Large intestine (tissue), 3 donors: ENCODE measurements at regions not wholly inside any gene's neighbourhood (a gene's known extent, or its start where the extent isn't known, plus 50 kb on each side); places are given as distances from the start of the nearest gene placed in this dataset.
"Not testable (repeated sequence)": the region's sequence is repeated elsewhere in the genome, so short reads cannot be mapped to it uniquely, and the experiment has no call there.

Experiments
- DNase-seq, 2 donors: peaks; one replicate each; pipeline versions ENCODE4 v3.0.0 to v3.0.0-alpha.2; 2013
- H3K27ac ChIP-seq: one replicate; pipeline ENCODE4 v1.5.1; 2013; ENCODE audit warnings: low read length
- H3K27me3 ChIP-seq: 2 replicates; pipeline ENCODE4 v1.6.1; 2013; ENCODE audit warnings: low read length; ENCODE audit not compliant: control insufficient read depth, insufficient read depth
- H3K36me3 ChIP-seq: 2 replicates; pipeline ENCODE4 v1.6.1; 2013; ENCODE audit warnings: low read length; ENCODE audit not compliant: control insufficient read depth, insufficient read depth
- H3K4me1 ChIP-seq: one replicate; pipeline ENCODE4 v1.6.1; 2013; ENCODE audit warnings: low read length; ENCODE audit not compliant: control insufficient read depth, insufficient read depth
- H3K4me3 ChIP-seq: one replicate; pipeline ENCODE4 v1.5.1; 2013; ENCODE audit warnings: low read length
- H3K9me3 ChIP-seq: one replicate; pipeline ENCODE4 v1.6.1; 2013; ENCODE audit warnings: mild to moderate bottlenecking, low read depth, low read length, moderate library complexity; ENCODE audit not compliant: control insufficient read depth
- WGBS: methylation state at CpG from one replicate; pipeline ENCODE4 v1.1.5; 2013; ENCODE audit warnings: low lambda C conversion rate; ENCODE audit not compliant: insufficient coverage; 5-methylcytosine and 5-hydroxymethylcytosine counted together

DNA sequence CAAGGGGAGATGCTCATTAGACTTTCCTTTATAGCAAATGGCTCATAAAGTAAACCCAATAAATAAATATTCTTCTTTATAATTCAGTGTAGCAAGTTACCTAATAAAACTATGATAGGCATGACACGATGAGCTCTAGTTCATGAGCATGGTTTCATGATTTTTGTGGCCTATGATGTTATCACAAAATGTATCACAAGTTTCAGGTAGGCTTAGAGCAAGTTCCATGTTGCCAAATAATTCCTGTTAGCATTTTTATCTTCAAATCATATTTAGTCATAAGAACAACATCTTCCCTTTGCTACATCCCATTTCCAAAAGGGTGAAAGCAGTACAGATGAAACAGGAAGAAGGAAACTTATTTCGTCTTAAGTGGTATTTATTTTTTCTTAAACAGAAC is 200.2 kb downstream of the ENC1 start:
- Histone ChIP-seq H3K4me1 (peaks cover 5% of the 10 kb centered on the region), H3K27me3 (no peaks in the 10 kb centered on the region), H3K36me3 (no peaks in the 10 kb centered on the region), H3K9me3 (no peaks in the 10 kb centered on the region), H3K27ac (no peak overlapping the region), H3K4me3 (no peak overlapping the region)
- 100% methylated on average over 1 of the region's 2 CpGs for WGBS
- DNase-seq, result no peak

DNA sequence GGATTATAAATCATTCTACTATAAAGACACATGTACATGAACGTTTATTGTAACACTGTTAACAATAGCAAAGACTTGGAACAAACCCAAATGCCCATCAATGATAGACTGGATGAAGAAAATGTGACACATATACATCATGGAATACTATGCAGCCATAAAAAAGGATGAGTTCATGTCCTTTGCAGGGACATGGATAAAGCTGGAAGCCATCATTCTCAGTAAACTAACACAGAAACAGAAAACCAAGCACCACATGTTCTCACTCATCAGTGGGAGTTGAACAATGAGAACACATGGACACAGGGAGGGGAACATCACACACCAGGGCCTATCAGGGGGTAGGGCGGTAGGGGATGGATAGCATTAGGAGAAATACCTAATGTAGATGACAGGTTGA is 202.7 kb downstream of the ENC1 start:
- H3K4me1 ChIP-seq, H3K27me3 ChIP-seq, H3K4me3 ChIP-seq, H3K27ac ChIP-seq, H3K9me3 ChIP-seq, DNase-seq, H3K36me3 ChIP-seq: not testable (repeated sequence)
- no CpG with 5 or more reads among the region's 2 CpGs for WGBS

DNA sequence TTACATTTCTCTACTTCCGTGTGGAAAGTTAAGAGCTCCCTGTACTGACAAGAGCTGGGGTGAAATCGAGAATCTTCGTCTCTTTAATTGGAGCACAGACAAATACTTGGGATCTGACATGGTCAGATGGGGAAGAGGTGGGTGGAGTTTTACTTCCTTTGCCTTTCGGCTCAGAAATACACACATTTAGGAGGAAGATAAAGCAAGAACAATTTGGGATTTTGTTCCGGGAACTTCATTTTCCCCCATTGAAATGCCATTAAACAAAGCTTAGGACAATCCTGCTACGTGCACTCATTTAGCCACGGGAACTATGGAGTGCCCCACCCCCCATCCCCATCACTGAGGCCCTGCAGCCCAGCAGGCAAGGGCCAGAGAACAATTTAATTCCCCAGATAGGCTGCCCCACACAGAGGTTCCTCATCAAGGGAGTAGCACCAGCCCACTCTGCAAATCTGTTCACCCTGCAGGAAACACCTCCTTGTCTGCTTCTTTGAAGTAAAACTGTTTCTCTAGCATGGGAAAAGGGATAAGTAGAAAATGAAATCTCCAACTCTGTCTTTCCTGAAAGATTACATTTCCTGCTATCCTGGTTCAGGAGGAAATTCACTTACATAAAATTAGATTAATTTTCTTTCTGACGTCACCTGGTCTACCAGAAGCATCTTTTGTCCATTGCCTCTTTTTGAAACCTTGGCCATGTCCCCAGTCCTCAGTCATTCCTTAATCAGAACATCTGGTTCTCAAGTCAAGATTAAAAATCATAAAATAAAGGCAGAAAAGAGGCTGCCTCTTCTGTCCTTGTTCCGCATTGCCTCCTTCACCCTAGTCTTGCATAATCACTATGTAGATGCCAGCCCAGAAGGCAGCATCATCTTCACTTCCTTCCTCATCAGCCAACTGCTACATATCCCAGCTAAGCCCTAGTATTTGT is 206.4 kb downstream of the ENC1 start:
- H3K4me3 ChIP-seq, result no peak overlapping the region
- WGBS, result 63% methylated on average over 3 of the region's 9 CpGs
- H3K9me3 ChIP-seq, result no peaks in the 10 kb centered on the region
- H3K27me3 ChIP-seq, result no peaks in the 10 kb centered on the region
- no peaks in the 10 kb centered on the region for H3K36me3 ChIP-seq
- H3K27ac ChIP-seq, result no peak overlapping the region
- no peaks in the 10 kb centered on the region for H3K4me1 ChIP-seq
- no peak for DNase-seq

DNA sequence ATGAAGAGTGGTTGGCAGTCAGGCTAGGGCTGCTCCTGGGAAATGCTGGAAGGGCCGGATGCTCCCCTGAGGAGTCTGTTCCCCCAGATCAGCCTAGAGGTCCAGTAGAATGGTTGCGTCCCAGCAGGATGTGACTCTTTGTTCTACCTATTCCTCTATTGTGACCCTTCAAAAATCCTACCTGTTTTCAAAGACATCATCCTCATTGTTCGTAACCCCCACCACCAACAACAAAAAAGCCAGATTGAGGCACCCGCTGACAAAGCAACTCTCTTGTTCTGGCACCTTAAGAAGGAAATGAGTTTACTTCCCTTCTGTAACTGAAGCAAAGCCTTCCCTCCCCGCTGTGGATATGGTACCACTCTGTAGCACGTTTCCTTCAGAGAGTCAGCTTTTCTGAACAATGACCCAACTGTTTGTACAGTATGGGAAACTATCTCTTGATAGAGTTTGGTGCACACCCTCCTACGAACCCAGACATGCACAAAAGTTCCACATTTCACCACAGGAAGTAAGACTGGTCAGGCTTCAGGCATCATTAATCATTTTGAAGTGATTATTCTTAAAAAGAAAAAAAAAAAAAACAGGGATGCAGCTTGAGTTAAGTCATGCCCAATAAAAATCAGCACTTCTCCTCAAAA is 207.2 kb downstream of the ENC1 start:
- DNase-seq, result no peak
- H3K4me1 ChIP-seq, result no peaks in the 10 kb centered on the region
- H3K4me3 ChIP-seq, result no peak overlapping the region
- no peaks in the 10 kb centered on the region for H3K27me3 ChIP-seq
- H3K27ac ChIP-seq, result no peak overlapping the region
- WGBS, result no CpG with 5 or more reads among the region's 7 CpGs
- H3K9me3 ChIP-seq, result no peaks in the 10 kb centered on the region
- no peaks in the 10 kb centered on the region for H3K36me3 ChIP-seq

DNA sequence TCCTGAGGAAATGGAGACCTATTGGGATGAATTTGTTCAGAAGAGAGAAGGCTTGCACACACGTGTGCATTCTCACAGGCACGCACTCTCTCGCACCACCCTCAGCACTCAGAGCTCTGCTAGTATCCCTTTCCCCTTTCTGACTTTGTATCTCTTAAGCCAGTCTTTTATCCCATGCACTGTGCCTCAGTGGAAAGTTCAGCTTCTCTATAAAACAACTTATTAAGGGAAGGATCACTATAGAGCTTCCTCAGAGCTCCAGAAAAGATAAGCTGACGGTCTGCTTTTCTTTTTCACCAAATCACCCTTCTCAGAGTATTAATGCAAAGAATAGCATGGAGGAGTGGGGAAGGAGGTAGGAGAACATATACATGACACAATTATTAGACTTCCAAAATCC is 207.8 kb downstream of the ENC1 start:
- no peaks in the 10 kb centered on the region for H3K36me3 ChIP-seq
- H3K27ac ChIP-seq, result no peak overlapping the region
- no peak for DNase-seq
- WGBS, result 100% methylated on average over 1 of the region's 4 CpGs
- H3K9me3 ChIP-seq, result no peaks in the 10 kb centered on the region
- no peaks in the 10 kb centered on the region for H3K4me1 ChIP-seq
- H3K27me3 ChIP-seq, result no peaks in the 10 kb centered on the region
- H3K4me3 ChIP-seq, result no peak overlapping the region

DNA sequence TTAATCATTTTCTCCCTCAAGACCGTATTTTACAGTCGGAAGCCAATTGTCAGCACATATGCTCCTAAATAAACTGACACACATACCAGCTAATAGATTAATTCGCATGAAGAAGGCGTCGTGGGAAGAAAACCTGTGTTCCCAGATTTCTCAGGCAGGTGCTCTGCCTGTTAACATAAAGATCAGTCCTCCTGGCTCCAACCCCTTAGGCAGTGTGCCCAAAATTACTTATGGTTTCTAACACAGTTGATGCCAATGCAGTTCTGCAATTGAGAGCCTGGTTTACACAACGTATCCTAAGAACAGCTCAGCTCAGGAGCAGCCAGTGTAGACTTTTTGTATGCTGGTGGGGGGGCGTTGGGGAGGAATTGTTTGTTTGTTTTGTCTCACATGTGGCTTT is 208.3 kb downstream of the ENC1 start:
- Histone ChIP-seq H3K27me3 (no peaks in the 10 kb centered on the region), H3K4me3 (no peak overlapping the region), H3K27ac (no peak overlapping the region), H3K36me3 (no peaks in the 10 kb centered on the region), H3K4me1 (no peaks in the 10 kb centered on the region), H3K9me3 (no peaks in the 10 kb centered on the region)
- no peak for DNase-seq
- WGBS, result no CpG with 5 or more reads among the region's 7 CpGs

DNA sequence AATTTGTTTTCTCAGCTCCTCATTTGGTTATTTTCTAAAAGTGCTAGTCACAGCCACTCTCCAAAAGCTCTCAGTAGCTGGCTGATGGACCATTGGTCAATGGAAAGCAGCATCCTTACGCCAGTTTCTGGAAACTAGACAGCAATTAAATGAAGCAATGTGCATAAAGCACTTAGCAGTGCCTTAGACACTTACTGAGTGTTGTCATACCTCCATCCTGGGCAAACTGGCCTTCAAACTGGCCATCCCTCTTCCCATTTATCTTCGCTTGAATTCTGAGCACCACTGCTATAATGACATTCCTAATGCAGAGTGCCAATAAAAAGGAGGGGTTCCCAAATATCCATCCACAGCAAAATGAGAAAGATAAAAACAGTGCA is 209.2 kb downstream of the ENC1 start:
- no CpG with 5 or more reads among the region's 2 CpGs for WGBS
- Histone ChIP-seq H3K27me3 (no peaks in the 10 kb centered on the region), H3K9me3 (no peaks in the 10 kb centered on the region), H3K4me1 (no peaks in the 10 kb centered on the region), H3K4me3 (no peak overlapping the region), H3K36me3 (no peaks in the 10 kb centered on the region), H3K27ac (no peak overlapping the region)
- no peak for DNase-seq

DNA sequence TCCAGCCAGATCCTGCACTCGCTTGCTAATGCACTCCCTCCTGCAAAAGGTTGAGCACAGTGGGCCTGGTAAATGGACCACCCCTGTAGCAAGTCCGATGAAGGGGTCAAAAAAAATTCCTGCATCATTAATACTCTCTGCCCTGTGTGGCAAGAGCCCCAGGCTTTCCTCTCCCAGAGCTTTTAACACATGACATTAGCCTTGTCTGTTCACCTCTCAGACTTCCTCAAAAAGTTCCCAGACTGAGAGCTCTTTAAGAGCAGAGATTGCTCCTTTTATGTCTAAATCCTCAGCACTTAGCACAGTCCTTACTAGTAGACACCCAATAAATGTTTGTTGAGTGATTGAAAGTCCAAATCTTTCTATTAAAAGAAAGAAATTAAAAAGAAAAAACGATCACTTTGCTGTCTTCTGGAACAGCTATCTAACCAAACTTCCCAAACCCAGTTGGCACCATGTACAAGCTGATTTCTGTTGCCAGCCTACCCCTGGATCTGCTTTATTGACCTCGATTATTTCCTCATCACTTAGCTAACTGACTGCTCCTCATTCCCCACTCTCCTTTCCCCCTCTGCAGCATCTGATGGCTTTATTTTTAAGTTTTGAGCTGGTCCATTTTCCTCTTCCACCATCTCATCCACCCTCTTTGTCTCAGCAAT is 209.8 kb downstream of the ENC1 start:
- no peak overlapping the region for H3K27ac ChIP-seq
- no peaks in the 10 kb centered on the region for H3K36me3 ChIP-seq
- H3K4me1 ChIP-seq, result no peaks in the 10 kb centered on the region
- H3K4me3 ChIP-seq, result no peak overlapping the region
- H3K27me3 ChIP-seq, result no peaks in the 10 kb centered on the region
- DNase-seq, result no peak
- no peaks in the 10 kb centered on the region for H3K9me3 ChIP-seq
- WGBS, result no CpG with 5 or more reads among the region's 4 CpGs

DNA sequence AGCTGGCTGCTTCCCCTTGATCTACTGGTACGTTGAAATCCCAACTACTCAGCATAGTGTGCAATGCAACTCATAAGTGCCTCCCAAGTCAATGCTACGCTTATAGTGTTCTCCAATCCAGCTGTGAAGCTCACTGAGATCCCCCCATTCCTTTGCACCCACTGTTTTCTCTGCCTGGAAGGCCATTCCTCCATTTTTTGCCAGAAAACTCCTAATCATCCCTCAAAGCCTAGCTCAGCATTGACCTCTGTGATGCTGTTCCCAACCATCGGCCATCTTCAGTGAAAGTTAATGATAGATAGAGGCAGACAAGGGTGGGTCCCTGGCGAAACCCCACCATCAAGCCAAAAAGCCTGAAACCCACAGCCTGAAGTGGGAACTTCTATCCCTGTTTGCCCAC is 211.0 kb downstream of the ENC1 start:
- no peak for DNase-seq
- no CpG with 5 or more reads among the region's 4 CpGs for WGBS
- no peak overlapping the region for H3K27ac ChIP-seq
- no peak overlapping the region for H3K4me3 ChIP-seq
- no peaks in the 10 kb centered on the region for H3K36me3 ChIP-seq
- H3K9me3 ChIP-seq, result no peaks in the 10 kb centered on the region
- no peaks in the 10 kb centered on the region for H3K27me3 ChIP-seq
- H3K4me1 ChIP-seq, result no peaks in the 10 kb centered on the region

DNA sequence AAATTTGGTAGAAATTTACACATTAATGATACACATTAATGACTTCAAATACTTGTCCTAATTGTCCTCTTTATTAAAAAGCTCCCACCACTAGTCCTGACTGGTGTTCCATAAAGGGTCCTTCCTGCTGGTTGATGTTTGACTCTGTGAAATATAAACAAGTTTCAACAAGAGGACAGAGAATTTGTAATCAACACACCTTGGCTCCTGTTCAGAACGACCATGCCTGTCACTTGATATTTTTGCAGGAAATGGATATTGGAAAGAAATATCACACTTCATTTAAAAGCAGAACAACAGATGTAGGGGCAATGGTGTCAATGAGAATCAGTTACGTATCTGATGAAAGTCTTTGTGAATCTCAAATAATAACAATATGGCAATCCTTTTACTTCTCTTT is 211.7 kb downstream of the ENC1 start:
- Histone ChIP-seq H3K9me3 (no peaks in the 10 kb centered on the region), H3K4me1 (no peaks in the 10 kb centered on the region)
- WGBS, result 83% methylated on average over 1 of the region's 2 CpGs

More for the DNA sequence above, 211.7 kb downstream of the ENC1 start:
- Histone ChIP-seq H3K4me3 (no peak overlapping the region), H3K27me3 (no peaks in the 10 kb centered on the region), H3K36me3 (no peaks in the 10 kb centered on the region), H3K27ac (no peak overlapping the region)
- DNase-seq, result no peak
